Naive thymus-derived CD8-positive, alpha-beta T cell (primary cell): ENCODE measurements at regions not wholly inside any gene's neighbourhood (a gene's known extent, or its start where the extent isn't known, plus 50 kb on each side); places are given as distances from the start of the nearest gene placed in this dataset.
"Not testable (repeated sequence)": the region's sequence is repeated elsewhere in the genome, so short reads cannot be mapped to it uniquely, and the experiment has no call there.

Experiments
- ATAC-seq, 2 donors: fragments of 150-1000 bp; cut with Tn5 transposase in 1 of 2; sonication (Bioruptor Pico), chemical (Tn5 transposase) in 1 of 2; 1 replicate in 1 of 2; 2 replicates in 1 of 2; pipeline ENCODE4 v1.10.0; 2021; ENCODE audit warnings: mild to moderate bottlenecking in 2 of 2, moderate library complexity in 2 of 2
- POLR2A ChIA-PET: fragments of 350-600 bp; sonication (Branson Sonifier 250); formaldehyde crosslinking; loops from one replicate; lab custom pipeline; 2021; ENCODE audit warnings: antibody characterized with exemption; lab: Charles Lee
- DNase-seq, 10 donors: peaks; one replicate each; pipeline versions ENCODE4 v3.0.0 to v3.0.0-alpha.2; 2020 to 2022
- H3K27ac Mint-ChIP-seq, 10 donors: one replicate each; pipeline ENCODE4 v1.8.0; 2020 to 2022; ENCODE audit warnings: mild to moderate bottlenecking in 10 of 10, mixed read lengths in 10 of 10, moderate library complexity in 4 of 10, inconsistent platforms in 1 of 10
- H3K27me3 Mint-ChIP-seq, 5 donors: one replicate each; pipeline ENCODE4 v1.8.0; 2021 to 2022; ENCODE audit warnings: mixed read lengths in 5 of 5
- H3K36me3 Mint-ChIP-seq, 3 donors: one replicate each; pipeline ENCODE4 v1.8.0; 2020 to 2022; ENCODE audit warnings: mixed read lengths in 3 of 3, mild to moderate bottlenecking in 2 of 3, inconsistent platforms in 1 of 3
- H3K4me1 Mint-ChIP-seq, 4 donors: one replicate each; pipeline ENCODE4 v1.8.0; 2021 to 2022; ENCODE audit warnings: mixed read lengths in 4 of 4
- H3K4me3 Mint-ChIP-seq, 10 donors: one replicate each; pipeline ENCODE4 v1.8.0; 2020 to 2022; ENCODE audit warnings: mild to moderate bottlenecking in 10 of 10, mixed read lengths in 10 of 10, moderate library complexity in 6 of 10, inconsistent platforms in 1 of 10
- H3K9me3 Mint-ChIP-seq, 9 donors: one replicate each; pipeline ENCODE4 v1.8.0; 2020 to 2022; ENCODE audit warnings: mixed read lengths in 9 of 9, mild to moderate bottlenecking in 3 of 9, inconsistent platforms in 1 of 9, moderate library complexity in 1 of 9

DNA sequence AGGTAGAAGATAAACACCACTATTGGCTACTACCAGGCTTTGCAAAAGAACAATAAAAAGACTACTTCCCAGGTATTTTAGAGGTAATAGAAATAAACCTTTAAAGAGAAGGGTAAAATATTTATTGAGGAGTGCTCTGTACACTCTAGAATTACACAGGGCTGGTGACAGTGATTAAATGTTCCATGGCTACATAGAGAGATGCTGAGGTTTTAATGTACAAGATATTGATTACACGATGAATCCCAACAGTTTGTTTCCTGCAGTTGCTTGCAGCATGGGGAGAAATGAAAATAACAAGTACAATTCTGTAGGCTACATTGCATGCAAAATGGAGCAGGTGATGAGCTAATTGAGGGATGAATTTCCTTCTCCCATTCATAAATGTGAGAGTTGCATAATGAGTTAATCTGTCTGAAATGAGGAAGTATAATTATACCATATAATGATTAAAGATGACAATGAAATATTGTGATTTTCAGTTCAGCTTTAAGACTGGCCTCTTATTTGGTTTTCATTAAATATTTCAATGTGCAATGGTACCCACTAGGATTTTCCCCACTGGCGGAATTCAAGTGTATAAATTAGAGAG is 266.1 kb downstream of the SOCS6 start:
- Mint-ChIP-seq H3K36me3 (peaks cover 0 to 3% (median 0%) of the 10 kb centered on the region in 3 donors), H3K9me3 (peaks cover 0 to 2% (median 0%) of the 10 kb centered on the region in 9 donors), H3K27me3 (no peaks in the 10 kb centered on the region), H3K4me3 (no peak overlapping the region), H3K4me1 (peaks cover 4 to 25% (median 15%) of the 10 kb centered on the region in 4 donors), H3K27ac (peak overlapping the region in 5 of 10 donors; percentile 22 to 96 (median 80))
- DNase-seq (no peak), ATAC-seq (no peak)
- POLR2A ChIA-PET = no interaction called here

- Mint-ChIP-seq H3K4me1 (peaks cover 4 to 21% (median 12%) of the 10 kb centered on the region in 4 donors), H3K36me3 (peaks cover 0 to 3% (median 0%) of the 10 kb centered on the region in 3 donors), H3K4me3 (peak overlapping the region in 4 of 10 donors; percentile 26 to 54 (median 45)), H3K27me3 (no peaks in the 10 kb centered on the region), H3K9me3 (peaks cover 0 to 3% (median 0%) of the 10 kb centered on the region in 9 donors), H3K27ac (peak overlapping the region; percentile 33 to 96 (median 87))
- no peak for ATAC-seq
- POLR2A ChIA-PET = interaction anchor here (0.8 kb wide), 1 partner anchor 9 kb away, joined by 3 read pairs; no protein-coding TSS in a partner anchor
- peak in 1 of 10 donors; percentile 3 for DNase-seq
These were observed 265.1 kb downstream of the SOCS6 start for GRCh38 chr18:70553936-70554260.

DNA sequence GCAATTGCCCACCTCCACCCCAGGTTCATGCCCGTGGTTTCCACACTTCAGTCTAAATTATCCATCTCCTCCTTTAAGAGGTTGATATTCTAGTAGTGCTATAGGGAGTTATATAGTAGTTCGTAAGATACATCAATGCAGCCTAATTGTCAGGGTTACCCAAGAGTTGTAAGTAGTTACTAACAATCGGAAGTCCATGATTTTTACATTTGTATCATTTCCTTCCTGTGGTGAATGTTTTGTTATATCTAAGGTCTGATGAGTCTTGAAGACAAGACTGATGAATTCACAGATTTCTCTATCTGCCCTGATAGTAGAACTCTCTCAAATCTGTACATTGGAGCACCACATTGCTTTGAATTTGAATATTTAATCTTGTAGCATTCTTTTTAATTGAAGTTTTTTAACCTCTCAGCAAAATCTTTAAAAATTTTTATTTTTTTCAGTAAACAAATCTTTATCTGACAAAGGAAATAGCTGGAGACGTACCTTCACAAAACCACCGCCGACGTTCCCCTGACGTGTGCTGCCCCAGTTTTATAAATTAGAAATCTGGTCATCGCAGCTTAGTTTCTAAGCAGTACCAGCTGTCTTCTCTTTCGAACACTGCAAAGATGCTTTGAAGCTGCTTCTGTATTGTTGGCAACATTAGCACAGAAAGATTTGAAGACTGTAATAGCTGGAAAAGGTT is 264.5 kb downstream of the SOCS6 start:
- ATAC-seq (peak; percentile 85 to 87), DNase-seq (peak in 8 of 10 donors; percentile 3 to 68 (median 64))
- Mint-ChIP-seq H3K36me3 (peaks cover 0 to 3% (median 0%) of the 10 kb centered on the region in 3 donors), H3K9me3 (peaks cover 0 to 3% (median 0%) of the 10 kb centered on the region in 9 donors), H3K4me1 (peaks cover 4 to 21% (median 12%) of the 10 kb centered on the region in 4 donors), H3K27ac (peak overlapping the region; percentile 33 to 96 (median 87)), H3K27me3 (no peaks in the 10 kb centered on the region), H3K4me3 (peak overlapping the region in 9 of 10 donors; percentile 2 to 57 (median 38))
- POLR2A ChIA-PET = interaction anchor here (0.5 to 0.8 kb wide), 2 partner anchors 9 to 657 kb away, joined by 3 read pairs; no protein-coding TSS in a partner anchor

GRCh38 chr18:70536370-70537062 is 247.7 kb downstream of the SOCS6 start:
- no peak for ATAC-seq
- peak overlapping the region in 2 of 10 donors; percentile 22 to 53 for H3K27ac Mint-ChIP-seq
- H3K36me3 Mint-ChIP-seq = peaks cover 0 to 5% (median 5%) of the 10 kb centered on the region in 3 donors
- DNase-seq = no peak
- peaks cover 0 to 2% (median 0%) of the 10 kb centered on the region in 4 donors for H3K4me1 Mint-ChIP-seq
- no peak overlapping the region for H3K4me3 Mint-ChIP-seq
- POLR2A ChIA-PET = interaction anchor here (0.7 kb wide), 1 partner anchor 1931 kb away, joined by 3 read pairs; no protein-coding TSS in a partner anchor
- H3K9me3 Mint-ChIP-seq = peaks cover 0 to 40% (median 15%) of the 10 kb centered on the region in 9 donors
- H3K27me3 Mint-ChIP-seq = no peaks in the 10 kb centered on the region

- peaks cover 0 to 30% (median 13%) of the 10 kb centered on the region in 9 donors for H3K9me3 Mint-ChIP-seq
- DNase-seq = no peak
- no peak for ATAC-seq
- POLR2A ChIA-PET = no interaction called here
- H3K27me3 Mint-ChIP-seq = no peaks in the 10 kb centered on the region
- H3K36me3 Mint-ChIP-seq = peaks cover 0 to 8% (median 0%) of the 10 kb centered on the region in 3 donors
- no peak overlapping the region for H3K4me3 Mint-ChIP-seq
- H3K4me1 Mint-ChIP-seq = peaks cover 0 to 2% (median 0%) of the 10 kb centered on the region in 4 donors
- H3K27ac Mint-ChIP-seq = peak overlapping the region in 2 of 10 donors; percentile 7 to 53
These were observed 246.2 kb downstream of the SOCS6 start for GRCh38 chr18:70535041-70535440.

DNA sequence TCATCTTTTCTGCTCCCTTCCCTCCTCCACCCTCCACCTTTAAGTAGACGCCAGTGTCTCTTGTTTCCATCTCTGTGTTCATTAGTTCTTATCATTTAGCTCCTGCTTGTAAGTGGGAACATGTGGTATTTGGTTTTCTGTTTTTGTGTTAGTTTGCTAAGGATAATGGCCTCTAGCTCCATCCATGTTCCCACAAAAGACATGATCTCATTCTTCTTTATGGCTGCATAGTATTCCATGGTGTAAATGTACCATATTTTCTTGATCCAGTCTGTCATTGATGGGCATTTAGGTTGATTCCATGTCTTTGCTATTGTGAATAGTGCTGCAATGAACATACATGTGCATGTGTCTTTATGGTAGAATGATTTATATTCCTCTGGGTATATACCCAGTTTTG is 236.5 kb downstream of the SOCS6 start:
- Mint-ChIP-seq H3K27ac (peak overlapping the region in 1 of 10 donors; percentile 76), H3K9me3 (peaks cover 0 to 17% (median 6%) of the 10 kb centered on the region in 9 donors), H3K36me3 (peaks cover 0 to 13% (median 2%) of the 10 kb centered on the region in 3 donors)
- ATAC-seq, H3K4me3 Mint-ChIP-seq, POLR2A ChIA-PET, H3K27me3 Mint-ChIP-seq, H3K4me1 Mint-ChIP-seq, DNase-seq: not testable (repeated sequence)

DNA sequence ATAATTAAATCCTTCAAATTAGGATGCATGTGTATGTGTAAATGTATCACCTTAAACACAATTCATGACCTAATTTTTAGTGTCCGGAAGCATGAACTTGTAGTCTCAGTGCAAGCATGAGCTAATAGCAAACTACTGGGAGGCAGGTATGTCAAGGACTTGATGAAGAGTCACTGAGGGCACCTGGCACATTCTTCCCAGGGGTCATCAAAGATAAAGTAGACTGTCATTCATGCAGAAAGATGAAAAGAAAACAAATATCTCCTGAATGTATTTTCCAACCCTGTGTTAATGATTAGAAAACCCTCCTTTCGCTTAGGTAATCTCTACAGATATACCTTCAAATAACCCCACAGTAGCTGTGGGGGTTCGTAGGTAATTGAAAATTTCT is 234.9 kb downstream of the SOCS6 start:
- H3K36me3 Mint-ChIP-seq = peaks cover 0 to 8% (median 2%) of the 10 kb centered on the region in 3 donors
- POLR2A ChIA-PET = no interaction called here
- H3K9me3 Mint-ChIP-seq = peaks cover 0 to 17% (median 5%) of the 10 kb centered on the region in 9 donors
- H3K4me1 Mint-ChIP-seq = peaks cover 0 to 2% (median 0%) of the 10 kb centered on the region in 4 donors
- no peaks in the 10 kb centered on the region for H3K27me3 Mint-ChIP-seq
- DNase-seq (no peak), ATAC-seq (no peak)
- H3K4me3 Mint-ChIP-seq = no peak overlapping the region
- H3K27ac Mint-ChIP-seq = peak overlapping the region in 1 of 10 donors; percentile 47

GRCh38 chr18:70523035-70523791 is 234.4 kb downstream of the SOCS6 start:
- no peak for ATAC-seq
- POLR2A ChIA-PET = no interaction called here

DNA sequence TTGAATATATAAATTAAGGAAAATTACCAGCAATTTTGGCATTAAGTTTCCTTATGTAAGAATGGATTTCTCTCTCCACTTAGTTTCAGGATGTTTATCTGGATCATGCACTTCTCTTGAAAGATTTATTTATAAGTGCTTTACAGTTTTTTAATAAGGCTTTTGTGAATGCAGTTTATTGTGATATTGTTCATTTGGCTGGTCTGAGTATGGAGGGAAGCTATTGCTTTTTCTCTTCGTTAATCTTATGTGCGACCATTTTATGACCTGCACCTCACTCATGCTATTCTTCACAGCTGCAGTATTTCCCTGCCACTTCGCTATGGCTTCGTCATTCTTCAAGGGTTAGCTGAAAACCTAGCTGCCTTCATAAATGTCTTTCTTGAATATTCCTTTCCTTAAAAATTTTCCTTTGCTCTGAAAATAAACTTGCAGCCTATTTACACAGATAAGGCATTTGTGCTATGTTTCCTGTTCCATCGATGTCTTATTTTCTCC is 233.4 kb downstream of the SOCS6 start:
- Mint-ChIP-seq H3K27me3 (no peaks in the 10 kb centered on the region), H3K36me3 (peaks cover 0 to 8% (median 0%) of the 10 kb centered on the region in 3 donors), H3K27ac (no peak overlapping the region), H3K9me3 (peaks cover 0 to 13% (median 2%) of the 10 kb centered on the region in 9 donors), H3K4me1 (peaks cover 0 to 2% (median 0%) of the 10 kb centered on the region in 4 donors), H3K4me3 (no peak overlapping the region)
- ATAC-seq (no peak), DNase-seq (no peak)
- POLR2A ChIA-PET = no interaction called here

More at GRCh38 chr18:70523035-70523791, 234.4 kb downstream of the SOCS6 start:
- no peak for DNase-seq
- H3K36me3 Mint-ChIP-seq = peaks cover 0 to 8% (median 2%) of the 10 kb centered on the region in 3 donors
- no peak overlapping the region for H3K4me3 Mint-ChIP-seq
- peaks cover 0 to 17% (median 5%) of the 10 kb centered on the region in 9 donors for H3K9me3 Mint-ChIP-seq
- no peak overlapping the region for H3K27ac Mint-ChIP-seq
- peaks cover 0 to 2% (median 0%) of the 10 kb centered on the region in 4 donors for H3K4me1 Mint-ChIP-seq
- H3K27me3 Mint-ChIP-seq = no peaks in the 10 kb centered on the region

DNA sequence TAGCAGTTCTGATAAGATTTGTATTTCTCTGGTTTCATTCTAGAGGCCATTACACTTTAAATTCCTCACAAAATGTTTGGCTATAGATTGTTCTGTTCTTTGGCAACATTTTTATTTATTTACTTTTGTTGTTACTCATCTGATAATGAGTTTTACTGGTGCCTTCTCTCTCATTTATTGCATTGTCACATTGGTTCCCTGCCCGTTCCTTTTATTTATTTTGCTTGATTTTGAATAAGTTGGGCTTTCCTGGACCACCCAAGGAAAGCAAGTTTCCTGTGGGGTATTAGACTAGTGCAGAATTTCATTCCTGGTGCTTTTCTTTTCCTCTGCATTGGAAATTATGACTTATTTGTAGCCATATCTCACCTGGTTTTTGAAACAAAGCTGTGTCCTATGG is 232.0 kb downstream of the SOCS6 start:
- Mint-ChIP-seq H3K9me3 (peaks cover 0 to under 1% (median 0%) of the 10 kb centered on the region in 9 donors), H3K27me3 (no peaks in the 10 kb centered on the region), H3K4me1 (peaks cover 0 to 2% (median 0%) of the 10 kb centered on the region in 4 donors), H3K36me3 (peaks cover 0 to under 1% (median 0%) of the 10 kb centered on the region in 3 donors), H3K4me3 (no peak overlapping the region), H3K27ac (peak overlapping the region in 3 of 10 donors; percentile 3 to 53 (median 23))
- ATAC-seq (no peak), DNase-seq (no peak)
- POLR2A ChIA-PET = no interaction called here

- DNase-seq = no peak
- Mint-ChIP-seq H3K36me3 (peaks cover 0 to 3% (median 0%) of the 10 kb centered on the region in 3 donors), H3K4me1 (peaks cover 0 to 9% (median under 1%) of the 10 kb centered on the region in 4 donors), H3K9me3 (peaks cover 0 to 8% (median 0%) of the 10 kb centered on the region in 9 donors), H3K4me3 (no peak overlapping the region), H3K27me3 (no peaks in the 10 kb centered on the region), H3K27ac (no peak overlapping the region)
- ATAC-seq = no peak
- POLR2A ChIA-PET = no interaction called here
These were observed 224.8 kb downstream of the SOCS6 start for GRCh38 chr18:70513502-70514171.
